ENCODE measurements at regions not wholly inside any gene's neighbourhood (a gene's known extent, or its start where the extent isn't known, plus 50 kb on each side); places are given as distances from the start of the nearest gene placed in this dataset.

- no peak overlapping the region for H3K4me3 ChIP-seq (ENCODE audit: low read depth, low read length, poor library complexity, severe bottlenecking)
- H3K4me2 ChIP-seq (ENCODE audit: low read length): no peak overlapping the region
- no peaks in the 10 kb centered on the region for H3K79me2 ChIP-seq (ENCODE audit: insufficient read depth, low read length)
- H3K36me3 ChIP-seq (ENCODE audit: insufficient read depth, low read length): no peaks in the 10 kb centered on the region
- H3K9me3 ChIP-seq (ENCODE audit: low read length): no peaks in the 10 kb centered on the region
- H3F3A ChIP-seq (ENCODE audit: insufficient read depth, low read length): no peaks in the 10 kb centered on the region
- peaks cover 24% of the 10 kb centered on the region for H3K4me1 ChIP-seq (ENCODE audit: insufficient read depth, low read length, severe bottlenecking)
- TF ChIP-seq EZH2 (IDR thresholded peaks at IDR 0.05; ENCODE audit: borderline replicate concordance, low read length): no peak
- no peak for TF ChIP-seq CTCF (IDR thresholded peaks at IDR 0.05; ENCODE audit: low read length)
- no peak overlapping the region for H3K9ac ChIP-seq (ENCODE audit: low read length)
- H2AFZ ChIP-seq (ENCODE audit: low read length): no peak overlapping the region
- H4K20me1 ChIP-seq (ENCODE audit: insufficient read depth, low read length): no peaks in the 10 kb centered on the region
- no peaks in the 10 kb centered on the region for H3K27me3 ChIP-seq (ENCODE audit: insufficient read depth, low read length)
- no peak overlapping the region for H3K27ac ChIP-seq (ENCODE audit: low read depth, low read length, poor library complexity, severe bottlenecking)
- no peaks in the 10 kb centered on the region for H3K9me2 ChIP-seq (ENCODE audit: low read depth, low read length)
Measured at GRCh38 chrX:13165266-13166189, 121.1 kb upstream of the FAM9C start.

- Histone ChIP-seq H2AFZ (ENCODE audit: low read length) (no peak overlapping the region), H3K27ac (ENCODE audit: low read depth, low read length, poor library complexity, severe bottlenecking) (no peak overlapping the region), H3K4me3 (ENCODE audit: low read depth, low read length, poor library complexity, severe bottlenecking) (no peak overlapping the region), H3K4me2 (ENCODE audit: low read length) (no peak overlapping the region), H3K4me1 (ENCODE audit: insufficient read depth, low read length, severe bottlenecking) (peaks cover 24% of the 10 kb centered on the region), H3K79me2 (ENCODE audit: insufficient read depth, low read length) (no peaks in the 10 kb centered on the region), H4K20me1 (ENCODE audit: insufficient read depth, low read length) (no peaks in the 10 kb centered on the region), H3K36me3 (ENCODE audit: insufficient read depth, low read length) (no peaks in the 10 kb centered on the region), H3K9ac (ENCODE audit: low read length) (no peak overlapping the region), H3F3A (ENCODE audit: insufficient read depth, low read length) (no peaks in the 10 kb centered on the region), H3K27me3 (ENCODE audit: insufficient read depth, low read length) (no peaks in the 10 kb centered on the region), H3K9me3 (ENCODE audit: low read length) (no peaks in the 10 kb centered on the region), H3K9me2 (ENCODE audit: low read depth, low read length) (no peaks in the 10 kb centered on the region)
- TF ChIP-seq EZH2 (IDR thresholded peaks at IDR 0.05; ENCODE audit: borderline replicate concordance, low read length) (no peak), CTCF (IDR thresholded peaks at IDR 0.05; ENCODE audit: low read length) (no peak)
Measured at GRCh38 chrX:13164611-13165010, 120.2 kb upstream of the FAM9C start.

- no peaks in the 10 kb centered on the region for H3K9me3 ChIP-seq (ENCODE audit: low read length)
- TF ChIP-seq EZH2 (IDR thresholded peaks at IDR 0.05; ENCODE audit: borderline replicate concordance, low read length): no peak
- TF ChIP-seq CTCF (IDR thresholded peaks at IDR 0.05; ENCODE audit: low read length): no peak
- no peak overlapping the region for H3K27ac ChIP-seq (ENCODE audit: low read depth, low read length, poor library complexity, severe bottlenecking)
- H3K9ac ChIP-seq (ENCODE audit: low read length): no peak overlapping the region
- no peaks in the 10 kb centered on the region for H3K36me3 ChIP-seq (ENCODE audit: insufficient read depth, low read length)
- H3K4me2 ChIP-seq (ENCODE audit: low read length): no peak overlapping the region
- H2AFZ ChIP-seq (ENCODE audit: low read length): no peak overlapping the region
- no peak overlapping the region for H3K4me3 ChIP-seq (ENCODE audit: low read depth, low read length, poor library complexity, severe bottlenecking)
- no peaks in the 10 kb centered on the region for H3K9me2 ChIP-seq (ENCODE audit: low read depth, low read length)
- H4K20me1 ChIP-seq (ENCODE audit: insufficient read depth, low read length): no peaks in the 10 kb centered on the region
- no peaks in the 10 kb centered on the region for H3F3A ChIP-seq (ENCODE audit: insufficient read depth, low read length)
- no peaks in the 10 kb centered on the region for H3K27me3 ChIP-seq (ENCODE audit: insufficient read depth, low read length)
- peaks cover 18% of the 10 kb centered on the region for H3K4me1 ChIP-seq (ENCODE audit: insufficient read depth, low read length, severe bottlenecking)
- H3K79me2 ChIP-seq (ENCODE audit: insufficient read depth, low read length): no peaks in the 10 kb centered on the region
Measured at GRCh38 chrX:13162772-13163410, 118.5 kb upstream of the FAM9C start.

Data from OCI-LY1 (cell line).